EL (cell line): ENCODE measurements at regions not wholly inside any gene's neighbourhood (a gene's known extent, or its start where the extent isn't known, plus 50 kb on each side); places are given as distances from the start of the nearest gene placed in this dataset.
"Not testable (repeated sequence)": the region's sequence is repeated elsewhere in the genome, so short reads cannot be mapped to it uniquely, and the experiment has no call there.

Experiments
- DNase-seq: peaks from one replicate; pipeline ENCODE4 v3.0.0-alpha.2; 2016

GRCh38 chr10:10734356-10735064, 283.2 kb upstream of the CELF2 start:
- no peak for DNase-seq

DNA sequence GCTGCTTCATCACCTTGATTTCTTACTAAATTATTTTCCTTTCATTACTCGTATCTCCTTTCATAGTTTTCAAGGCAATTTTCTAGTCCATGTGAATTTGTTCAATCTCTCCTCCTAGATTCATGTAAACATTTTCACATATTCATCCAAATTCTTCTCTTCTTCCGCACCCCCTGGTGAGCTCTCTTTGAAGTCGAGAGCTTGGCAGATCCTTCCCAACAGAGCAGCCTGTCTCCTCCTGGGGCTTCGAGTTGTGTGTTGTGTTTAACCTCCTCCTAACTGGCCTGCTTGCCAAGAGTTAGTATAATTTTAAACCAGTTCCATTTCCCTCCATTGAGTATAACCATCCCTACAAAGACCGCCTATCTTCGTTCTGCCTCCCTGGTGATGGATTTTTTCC, 272.4 kb upstream of the CELF2 start:
- no peak for DNase-seq

DNA sequence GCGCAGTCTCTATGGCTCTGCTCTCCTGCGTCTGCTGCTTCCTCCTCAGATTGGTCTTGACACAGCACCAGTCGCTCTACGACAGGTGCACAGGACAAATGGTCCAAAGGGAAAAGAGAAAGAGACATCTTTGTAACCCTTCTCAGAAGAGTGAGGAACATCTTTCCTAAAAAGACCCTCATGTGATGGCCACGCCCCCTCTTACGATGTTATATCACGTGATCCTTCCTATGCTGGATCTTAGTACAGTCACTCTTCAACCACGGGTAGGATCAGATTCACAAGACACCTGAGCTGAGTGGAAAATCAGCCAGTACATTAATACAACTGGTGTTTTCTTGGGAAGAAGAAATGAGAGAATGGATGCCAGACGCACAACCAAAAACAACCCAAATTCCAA, 262.2 kb upstream of the CELF2 start:
- no peak for DNase-seq

DNA sequence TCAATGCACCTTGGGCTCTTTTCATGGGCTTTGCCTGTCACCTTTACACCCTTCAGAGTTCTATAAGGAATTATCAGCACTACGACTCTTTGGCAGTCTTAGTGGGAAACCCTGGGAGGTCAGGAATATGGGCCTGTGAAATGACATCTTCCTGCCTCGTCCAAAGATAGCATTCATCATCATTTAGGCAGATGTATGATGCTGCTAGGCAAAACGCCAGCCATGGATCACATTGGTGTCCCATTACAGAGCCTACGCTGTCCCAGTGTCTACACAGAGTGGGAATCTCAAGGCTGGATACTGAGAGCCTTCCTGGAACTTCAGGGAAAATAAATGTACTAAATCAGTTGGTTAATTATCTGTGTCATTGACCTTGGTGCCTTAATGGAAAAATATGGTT, 259.4 kb upstream of the CELF2 start:
- DNase-seq = no peak

GRCh38 chr10:10759806-10760205, 257.9 kb upstream of the CELF2 start:
- not testable (repeated sequence) for DNase-seq

- no peak for DNase-seq
Observed at GRCh38 chr10:10765017-10765416, 252.7 kb upstream of the CELF2 start.

GRCh38 chr10:10772411-10772810, 245.3 kb upstream of the CELF2 start:
- no peak for DNase-seq

- DNase-seq = no peak
Observed at GRCh38 chr10:10772874-10773508, 244.7 kb upstream of the CELF2 start.

GRCh38 chr10:10774416-10774815, 243.3 kb upstream of the CELF2 start:
- DNase-seq = no peak

DNA sequence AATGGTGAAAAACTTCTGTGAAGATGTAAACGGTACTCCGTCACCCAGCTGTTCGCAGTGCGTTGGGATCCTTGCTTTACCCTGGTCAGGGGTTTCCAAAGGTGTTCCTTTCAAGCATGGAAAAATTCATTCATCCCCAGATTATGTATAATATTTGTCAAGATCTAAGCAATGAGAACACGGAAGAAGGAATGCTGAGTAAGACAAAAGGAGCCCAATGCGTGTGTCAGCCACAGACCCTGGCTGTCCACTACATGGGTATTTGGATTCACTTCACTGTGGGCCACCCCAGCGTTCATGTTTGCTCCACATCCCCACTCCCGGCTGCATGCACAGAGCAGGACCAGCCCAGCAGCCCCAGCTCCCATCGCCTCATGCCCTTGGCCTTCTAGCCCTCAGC, 241.3 kb upstream of the CELF2 start:
- no peak for DNase-seq

GRCh38 chr10:10777279-10777678, 240.4 kb upstream of the CELF2 start:
- DNase-seq = no peak

- no peak for DNase-seq
Observed at GRCh38 chr10:10777723-10778122, 239.9 kb upstream of the CELF2 start.

DNA sequence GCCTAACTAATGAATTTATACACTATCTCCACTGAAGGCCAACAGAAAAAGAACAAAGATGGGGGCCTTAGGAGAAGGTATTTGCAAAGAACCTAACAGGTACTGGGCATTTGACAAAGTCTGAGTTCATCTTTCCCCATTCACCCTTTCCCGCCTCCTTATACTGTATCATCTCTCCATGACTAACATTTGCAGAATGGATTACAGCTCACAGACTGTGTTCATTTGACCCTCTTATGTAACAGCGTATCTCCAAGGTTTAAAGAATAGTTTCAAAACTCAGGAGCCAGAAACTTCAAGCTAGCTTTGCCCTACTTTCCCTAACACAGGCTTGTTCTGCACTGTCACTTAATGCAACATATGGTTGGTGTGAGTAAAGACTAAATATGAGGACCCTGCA, 238.7 kb upstream of the CELF2 start:
- DNase-seq = no peak

GRCh38 chr10:10779511-10779910, 238.2 kb upstream of the CELF2 start:
- no peak for DNase-seq

DNA sequence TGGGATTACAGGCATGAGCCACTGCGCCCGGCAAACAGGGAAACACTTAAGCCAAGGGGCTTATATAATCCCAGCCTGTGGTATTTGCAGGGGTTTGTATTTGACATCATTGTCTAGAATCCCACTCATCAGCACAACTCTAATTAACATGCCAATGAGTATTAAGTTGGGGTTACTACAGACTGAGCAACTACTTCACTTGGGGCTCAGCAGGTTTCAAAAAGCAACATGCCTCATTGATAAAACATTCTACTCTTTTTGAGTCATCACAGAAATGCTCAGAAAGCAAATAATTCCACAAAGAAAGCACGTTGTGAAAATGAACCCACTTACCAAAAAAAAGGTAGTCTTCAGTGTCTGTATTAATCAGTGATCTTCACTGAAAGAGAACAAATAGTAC, 236.9 kb upstream of the CELF2 start:
- peak; percentile 64 for DNase-seq

DNA sequence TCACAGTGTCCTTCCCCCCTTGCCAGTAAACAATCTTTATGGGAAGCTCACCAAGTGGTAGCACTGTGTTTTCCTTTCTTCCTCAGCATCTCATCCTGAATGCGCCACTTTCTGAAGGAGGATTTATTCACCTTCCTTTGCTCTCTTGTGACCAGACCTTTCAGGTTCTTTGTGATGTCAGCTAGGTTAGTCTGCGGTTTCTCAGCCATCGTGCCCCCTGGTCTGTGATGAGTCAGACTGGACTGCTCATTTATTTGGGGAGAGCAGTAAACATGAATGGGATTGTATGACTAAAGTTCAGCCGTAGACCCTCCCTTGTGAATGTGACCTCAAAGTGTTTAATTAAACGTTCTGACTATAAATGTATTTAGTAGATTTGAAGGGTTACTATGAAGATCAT, 235.1 kb upstream of the CELF2 start:
- peak; percentile 74 for DNase-seq

- DNase-seq = peak; percentile 92
Observed at GRCh38 chr10:10785627-10786026, 232.0 kb upstream of the CELF2 start.

- DNase-seq = peak; percentile 77
Observed at GRCh38 chr10:10786109-10787090, 231.3 kb upstream of the CELF2 start.

DNA sequence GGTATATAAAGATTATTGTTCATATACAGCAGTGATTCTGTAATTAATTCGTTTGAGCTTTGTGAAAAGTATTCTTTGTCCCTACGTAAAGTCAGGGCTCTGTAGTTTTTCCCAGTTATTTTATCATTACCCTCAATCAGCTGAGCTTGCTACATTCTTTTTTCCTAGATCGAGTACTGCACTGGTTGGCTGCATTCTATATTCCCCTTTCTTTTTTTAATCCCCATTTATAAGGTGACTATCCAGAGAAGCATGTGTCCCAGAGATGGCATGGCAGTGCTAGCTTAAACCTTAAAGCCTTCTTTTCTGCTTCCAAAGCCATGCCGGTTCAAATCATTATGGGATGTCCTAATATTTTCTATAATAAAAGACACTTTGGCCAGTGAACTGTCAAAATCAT, 230.1 kb upstream of the CELF2 start:
- no peak for DNase-seq

GRCh38 chr10:10788761-10789160, 228.9 kb upstream of the CELF2 start:
- no peak for DNase-seq

GRCh38 chr10:10791869-10792268, 225.8 kb upstream of the CELF2 start:
- no peak for DNase-seq

GRCh38 chr10:10792681-10793080, 225.0 kb upstream of the CELF2 start:
- DNase-seq = peak; percentile 97

DNA sequence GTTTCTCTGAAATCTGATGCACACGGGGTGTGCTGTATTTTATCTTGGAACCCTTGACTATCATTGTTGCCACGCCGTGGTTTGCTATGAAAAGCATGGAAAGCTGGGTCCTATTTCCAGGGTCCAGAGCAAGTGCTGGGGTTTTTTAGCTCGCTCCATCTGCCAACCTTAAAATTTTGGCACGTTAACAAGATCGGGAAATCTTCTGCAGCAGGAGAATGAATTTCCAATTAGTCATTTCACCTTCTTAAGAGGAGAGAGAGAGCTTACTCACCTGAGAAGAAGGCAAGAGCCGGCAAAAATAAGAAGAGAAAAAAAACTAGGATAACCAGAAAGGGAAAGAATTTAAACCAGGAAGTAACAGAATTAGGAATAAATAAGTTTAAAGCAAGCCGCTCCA, 223.6 kb upstream of the CELF2 start:
- no peak for DNase-seq

- DNase-seq = peak; percentile 84
Observed at GRCh38 chr10:10794791-10795191, 222.9 kb upstream of the CELF2 start.
